ENCODE measurements at regions not wholly inside any gene's neighbourhood (a gene's known extent, or its start where the extent isn't known, plus 50 kb on each side); places are given as distances from the start of the nearest gene placed in this dataset.

- H3K27me3 Mint-ChIP-seq (ENCODE audit: low read depth, unreplicated experiment), result peaks cover 7% of the 10 kb centered on the region
- Histone ChIP-seq H3K27ac (ENCODE audit: low read depth, low read length) (no peak overlapping the region), H3K4me1 (ENCODE audit: insufficient read depth, low read length) (no peaks in the 10 kb centered on the region), H2AFZ (ENCODE audit: low read depth, low read length) (no peak overlapping the region), H3K27me3 (ENCODE audit: insufficient read depth, low read length) (no peaks in the 10 kb centered on the region), H3K79me2 (ENCODE audit: insufficient read depth, low read length) (no peaks in the 10 kb centered on the region), H3K4me3 (ENCODE audit: insufficient read depth, low read depth, low read length) (no peak overlapping the region), H4K20me1 (ENCODE audit: insufficient read depth, low read length) (no peaks in the 10 kb centered on the region), H3K9ac (ENCODE audit: low read length) (no peak overlapping the region), H3K9me3 (ENCODE audit: insufficient read depth, low read depth, low read length) (peaks cover 6% of the 10 kb centered on the region), H3K4me2 (ENCODE audit: low read length) (no peak overlapping the region), H3K36me3 (ENCODE audit: insufficient read depth, low read length) (no peaks in the 10 kb centered on the region)
- no peak overlapping the region for H3K4me3 Mint-ChIP-seq (ENCODE audit: unreplicated experiment)
- no peak for DNase-seq (ENCODE audit: low read depth)
- no peak for FAIRE-seq
- no peaks in the 10 kb centered on the region for H3K9me3 Mint-ChIP-seq (ENCODE audit: unreplicated experiment)
- no peak overlapping the region for H3K27ac Mint-ChIP-seq (ENCODE audit: unreplicated experiment)
- H3K4me1 Mint-ChIP-seq (ENCODE audit: low read depth, unreplicated experiment), result no peaks in the 10 kb centered on the region
- TF ChIP-seq EZH2 (IDR thresholded peaks at IDR 0.05; ENCODE audit: insufficient read depth, low read length), result no peak
- TF ChIP-seq, protein P1, sequence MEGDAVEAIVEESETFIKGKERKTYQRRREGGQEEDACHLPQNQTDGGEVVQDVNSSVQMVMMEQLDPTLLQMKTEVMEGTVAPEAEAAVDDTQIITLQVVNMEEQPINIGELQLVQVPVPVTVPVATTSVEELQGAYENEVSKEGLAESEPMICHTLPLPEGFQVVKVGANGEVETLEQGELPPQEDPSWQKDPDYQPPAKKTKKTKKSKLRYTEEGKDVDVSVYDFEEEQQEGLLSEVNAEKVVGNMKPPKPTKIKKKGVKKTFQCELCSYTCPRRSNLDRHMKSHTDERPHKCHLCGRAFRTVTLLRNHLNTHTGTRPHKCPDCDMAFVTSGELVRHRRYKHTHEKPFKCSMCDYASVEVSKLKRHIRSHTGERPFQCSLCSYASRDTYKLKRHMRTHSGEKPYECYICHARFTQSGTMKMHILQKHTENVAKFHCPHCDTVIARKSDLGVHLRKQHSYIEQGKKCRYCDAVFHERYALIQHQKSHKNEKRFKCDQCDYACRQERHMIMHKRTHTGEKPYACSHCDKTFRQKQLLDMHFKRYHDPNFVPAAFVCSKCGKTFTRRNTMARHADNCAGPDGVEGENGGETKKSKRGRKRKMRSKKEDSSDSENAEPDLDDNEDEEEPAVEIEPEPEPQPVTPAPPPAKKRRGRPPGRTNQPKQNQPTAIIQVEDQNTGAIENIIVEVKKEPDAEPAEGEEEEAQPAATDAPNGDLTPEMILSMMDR (IDR thresholded peaks at IDR 0.05; ENCODE audit: insufficient read depth, low read depth, low read length), result no peak
- no peaks in the 10 kb centered on the region for H3K36me3 Mint-ChIP-seq (ENCODE audit: low read depth, unreplicated experiment)
These were observed 169.4 kb upstream of the RALGAPA2 start for GRCh38 chr20:20881808-20882207.

DNA sequence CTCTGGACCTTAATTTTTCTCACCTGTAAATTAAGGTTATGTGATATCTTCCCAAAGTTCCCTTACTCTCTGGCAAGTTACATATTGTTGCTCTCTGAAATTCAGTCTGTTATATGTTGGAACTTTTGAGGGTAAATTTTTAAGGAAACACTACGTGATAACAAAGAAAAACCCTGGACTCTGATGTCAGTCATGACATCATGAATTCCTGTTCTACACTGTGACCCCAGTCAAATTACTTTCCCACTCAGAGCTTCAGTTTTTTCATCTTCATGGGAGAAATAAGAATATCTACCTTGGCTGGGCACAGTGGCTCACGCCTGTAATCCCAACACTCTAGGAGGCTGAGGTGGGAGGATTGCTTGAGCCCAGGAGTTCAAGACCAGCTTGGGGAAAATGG lies 164.6 kb upstream of the RALGAPA2 start:
- no peak for FAIRE-seq
- Mint-ChIP-seq H3K27ac (ENCODE audit: unreplicated experiment) (no peak overlapping the region), H3K36me3 (ENCODE audit: low read depth, unreplicated experiment) (no peaks in the 10 kb centered on the region), H3K4me3 (ENCODE audit: unreplicated experiment) (no peak overlapping the region), H3K27me3 (ENCODE audit: low read depth, unreplicated experiment) (peaks cover 2% of the 10 kb centered on the region), H3K9me3 (ENCODE audit: unreplicated experiment) (no peaks in the 10 kb centered on the region), H3K4me1 (ENCODE audit: low read depth, unreplicated experiment) (no peaks in the 10 kb centered on the region)
- Histone ChIP-seq H3K9ac (ENCODE audit: low read length) (no peak overlapping the region), H3K36me3 (ENCODE audit: insufficient read depth, low read length) (no peaks in the 10 kb centered on the region), H2AFZ (ENCODE audit: low read depth, low read length) (no peak overlapping the region), H3K27me3 (ENCODE audit: insufficient read depth, low read length) (no peaks in the 10 kb centered on the region), H4K20me1 (ENCODE audit: insufficient read depth, low read length) (no peaks in the 10 kb centered on the region), H3K4me1 (ENCODE audit: insufficient read depth, low read length) (no peaks in the 10 kb centered on the region), H3K9me3 (ENCODE audit: insufficient read depth, low read depth, low read length) (peaks cover 9% of the 10 kb centered on the region), H3K27ac (ENCODE audit: low read depth, low read length) (no peak overlapping the region), H3K79me2 (ENCODE audit: insufficient read depth, low read length) (no peaks in the 10 kb centered on the region), H3K4me3 (ENCODE audit: insufficient read depth, low read depth, low read length) (no peak overlapping the region), H3K4me2 (ENCODE audit: low read length) (no peak overlapping the region)
- no peak for TF ChIP-seq EZH2 (IDR thresholded peaks at IDR 0.05; ENCODE audit: insufficient read depth, low read length)
- TF ChIP-seq, protein P1 (IDR thresholded peaks at IDR 0.05; ENCODE audit: insufficient read depth, low read depth, low read length), result no peak
- no peak for DNase-seq (ENCODE audit: low read depth)

DNA sequence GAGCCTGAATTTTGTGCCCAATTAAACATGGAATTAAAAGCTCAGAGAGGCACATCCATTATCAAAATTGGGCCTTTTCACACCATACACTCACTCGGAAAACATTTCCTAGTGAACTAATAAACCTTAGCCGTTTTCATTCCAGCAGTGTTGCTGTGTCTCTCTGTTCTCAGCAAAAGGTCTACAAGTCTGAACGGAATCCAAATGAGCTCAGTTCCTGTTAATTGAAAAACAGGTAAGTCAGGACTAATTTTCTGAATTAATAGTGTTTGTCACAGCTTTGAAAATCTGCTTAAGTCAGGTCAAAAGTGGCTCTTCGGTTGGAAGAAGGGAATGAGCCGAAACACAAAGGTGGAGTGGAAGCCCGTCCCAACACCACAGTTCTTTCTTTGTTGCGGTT lies 163.3 kb upstream of the RALGAPA2 start:
- Histone ChIP-seq H3K9me3 (ENCODE audit: insufficient read depth, low read depth, low read length) (peaks cover 5% of the 10 kb centered on the region), H3K4me2 (ENCODE audit: low read length) (no peak overlapping the region), H3K4me3 (ENCODE audit: insufficient read depth, low read depth, low read length) (no peak overlapping the region), H3K79me2 (ENCODE audit: insufficient read depth, low read length) (no peaks in the 10 kb centered on the region), H4K20me1 (ENCODE audit: insufficient read depth, low read length) (no peaks in the 10 kb centered on the region), H3K27ac (ENCODE audit: low read depth, low read length) (no peak overlapping the region), H3K36me3 (ENCODE audit: insufficient read depth, low read length) (no peaks in the 10 kb centered on the region), H2AFZ (ENCODE audit: low read depth, low read length) (no peak overlapping the region), H3K4me1 (ENCODE audit: insufficient read depth, low read length) (no peaks in the 10 kb centered on the region), H3K27me3 (ENCODE audit: insufficient read depth, low read length) (no peaks in the 10 kb centered on the region), H3K9ac (ENCODE audit: low read length) (no peak overlapping the region)
- DNase-seq (ENCODE audit: low read depth) (no peak), FAIRE-seq (no peak)
- H3K4me1 Mint-ChIP-seq (ENCODE audit: low read depth, unreplicated experiment), result no peaks in the 10 kb centered on the region
- peaks cover 2% of the 10 kb centered on the region for H3K27me3 Mint-ChIP-seq (ENCODE audit: low read depth, unreplicated experiment)
- H3K36me3 Mint-ChIP-seq (ENCODE audit: low read depth, unreplicated experiment), result no peaks in the 10 kb centered on the region
- no peaks in the 10 kb centered on the region for H3K9me3 Mint-ChIP-seq (ENCODE audit: unreplicated experiment)
- TF ChIP-seq, protein P1 (IDR thresholded peaks at IDR 0.05; ENCODE audit: insufficient read depth, low read depth, low read length), result no peak
- TF ChIP-seq EZH2 (IDR thresholded peaks at IDR 0.05; ENCODE audit: insufficient read depth, low read length), result no peak
- no peak overlapping the region for H3K27ac Mint-ChIP-seq (ENCODE audit: unreplicated experiment)
- no peak overlapping the region for H3K4me3 Mint-ChIP-seq (ENCODE audit: unreplicated experiment)
